Eye (tissue), 1 donor: ENCODE measurements at regions not wholly inside any gene's neighbourhood (a gene's known extent, or its start where the extent isn't known, plus 50 kb on each side); places are given as distances from the start of the nearest gene placed in this dataset.

Experiments used
- DNase-seq: peaks from one replicate; pipeline ENCODE4 v3.0.0-alpha.2; 2015

GRCh38 chr3:10555263-10555662 is 49.9 kb upstream of the ATP2B2 start:
- no peak for DNase-seq

GRCh38 chr3:10556312-10556711 is 50.9 kb upstream of the ATP2B2 start:
- DNase-seq = no peak

GRCh38 chr3:10557250-10557649 is 51.9 kb upstream of the ATP2B2 start:
- no peak for DNase-seq

GRCh38 chr3:10557781-10558373 is 52.5 kb upstream of the ATP2B2 start:
- no peak for DNase-seq

- DNase-seq = no peak
Observed at GRCh38 chr3:10558736-10559135, 53.4 kb upstream of the ATP2B2 start.

GRCh38 chr3:10560060-10560861 is 54.9 kb upstream of the ATP2B2 start:
- DNase-seq = no peak

- no peak for DNase-seq
Observed at GRCh38 chr3:10561162-10561945, 56.0 kb upstream of the ATP2B2 start.

- DNase-seq = no peak
Observed at GRCh38 chr3:10561946-10562560, 56.7 kb upstream of the ATP2B2 start.

- no peak for DNase-seq
Observed at GRCh38 chr3:10563396-10563795, 58.0 kb upstream of the ATP2B2 start.

GRCh38 chr3:10565814-10566213 is 60.4 kb upstream of the ATP2B2 start:
- no peak for DNase-seq

GRCh38 chr3:10566451-10566850 is 61.1 kb upstream of the ATP2B2 start:
- DNase-seq = no peak

- DNase-seq = no peak
Observed at GRCh38 chr3:10568549-10568948, 63.2 kb upstream of the ATP2B2 start.

- DNase-seq = no peak
Observed at GRCh38 chr3:10570196-10570946, 65.0 kb upstream of the ATP2B2 start.

- DNase-seq = no peak
Observed at GRCh38 chr3:10574101-10574620, 68.8 kb upstream of the ATP2B2 start.

- DNase-seq = no peak
Observed at GRCh38 chr3:10575601-10576160, 70.3 kb upstream of the ATP2B2 start.

GRCh38 chr3:10577486-10577885 is 72.1 kb upstream of the ATP2B2 start:
- no peak for DNase-seq

GRCh38 chr3:10580426-10580825 is 75.0 kb upstream of the ATP2B2 start:
- DNase-seq = no peak

GRCh38 chr3:10581251-10581650 is 75.9 kb upstream of the ATP2B2 start:
- DNase-seq = no peak

GRCh38 chr3:10581716-10582115 is 76.3 kb upstream of the ATP2B2 start:
- DNase-seq = no peak

GRCh38 chr3:10582733-10583132 is 77.3 kb upstream of the ATP2B2 start:
- DNase-seq = no peak

GRCh38 chr3:10583798-10584708 is 78.7 kb upstream of the ATP2B2 start:
- no peak for DNase-seq
